ENCODE measurements at regions not wholly inside any gene's neighbourhood (a gene's known extent, or its start where the extent isn't known, plus 50 kb on each side); places are given as distances from the start of the nearest gene placed in this dataset.

- TF ChIP-seq CTCF (IDR thresholded peaks at IDR 0.05; ENCODE audit: poor library complexity, severe bottlenecking): no peak
- TF ChIP-seq TAF1 (IDR thresholded peaks at IDR 0.05; ENCODE audit: low read depth): no peak
- no peak for TF ChIP-seq REST (IDR thresholded peaks at IDR 0.05; ENCODE audit: borderline replicate concordance)
- TF ChIP-seq EP300 (conservative IDR thresholded peaks at IDR 0.05; ENCODE audit: poor library complexity, severe bottlenecking): no peak
- no peak for TF ChIP-seq RAD21 (conservative IDR thresholded peaks at IDR 0.05)
- no peak for TF ChIP-seq EZH2 (IDR thresholded peaks at IDR 0.05; ENCODE audit: borderline replicate concordance, insufficient read depth, low read length, poor library complexity, severe bottlenecking)
Observed at GRCh38 chr9:119020284-119020683, 349.0 kb downstream of the BRINP1 start.

Data from neural cell (in vitro differentiated cells).